ENCODE measurements at regions not wholly inside any gene's neighbourhood (a gene's known extent, or its start where the extent isn't known, plus 50 kb on each side); places are given as distances from the start of the nearest gene placed in this dataset.

DNA sequence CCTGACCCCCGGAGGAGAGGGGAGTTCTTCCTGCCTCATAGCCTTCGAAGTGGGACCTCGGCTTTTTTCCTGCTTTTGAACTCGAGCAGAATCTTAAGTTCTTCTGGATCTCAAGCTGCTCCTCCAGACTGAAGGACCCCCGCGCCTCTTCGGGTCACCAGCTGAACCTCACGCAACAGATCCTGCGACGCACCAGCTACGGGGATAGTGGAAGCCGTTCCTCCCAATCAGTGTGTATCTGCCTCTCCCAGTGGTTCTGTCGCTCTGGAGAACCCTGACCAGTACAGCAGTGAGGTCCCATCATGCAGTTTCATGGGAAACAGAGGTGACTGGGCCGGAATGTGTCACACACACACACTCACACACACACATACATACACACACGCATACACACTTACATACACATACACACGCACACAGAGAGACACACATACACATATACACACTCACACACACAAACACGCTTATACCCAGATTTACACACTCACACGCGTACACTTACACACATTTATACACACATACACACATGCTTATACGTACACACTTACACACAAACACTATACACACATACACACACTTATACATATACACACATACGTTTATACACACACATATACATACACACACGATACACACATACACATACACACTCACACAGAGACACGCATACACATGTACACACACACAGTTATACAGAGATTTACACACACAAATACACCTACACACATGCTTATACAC lies 170.0 kb downstream of the TTLL2 start:
- no peak for DNase-seq (ENCODE audit: low read depth)

DNA sequence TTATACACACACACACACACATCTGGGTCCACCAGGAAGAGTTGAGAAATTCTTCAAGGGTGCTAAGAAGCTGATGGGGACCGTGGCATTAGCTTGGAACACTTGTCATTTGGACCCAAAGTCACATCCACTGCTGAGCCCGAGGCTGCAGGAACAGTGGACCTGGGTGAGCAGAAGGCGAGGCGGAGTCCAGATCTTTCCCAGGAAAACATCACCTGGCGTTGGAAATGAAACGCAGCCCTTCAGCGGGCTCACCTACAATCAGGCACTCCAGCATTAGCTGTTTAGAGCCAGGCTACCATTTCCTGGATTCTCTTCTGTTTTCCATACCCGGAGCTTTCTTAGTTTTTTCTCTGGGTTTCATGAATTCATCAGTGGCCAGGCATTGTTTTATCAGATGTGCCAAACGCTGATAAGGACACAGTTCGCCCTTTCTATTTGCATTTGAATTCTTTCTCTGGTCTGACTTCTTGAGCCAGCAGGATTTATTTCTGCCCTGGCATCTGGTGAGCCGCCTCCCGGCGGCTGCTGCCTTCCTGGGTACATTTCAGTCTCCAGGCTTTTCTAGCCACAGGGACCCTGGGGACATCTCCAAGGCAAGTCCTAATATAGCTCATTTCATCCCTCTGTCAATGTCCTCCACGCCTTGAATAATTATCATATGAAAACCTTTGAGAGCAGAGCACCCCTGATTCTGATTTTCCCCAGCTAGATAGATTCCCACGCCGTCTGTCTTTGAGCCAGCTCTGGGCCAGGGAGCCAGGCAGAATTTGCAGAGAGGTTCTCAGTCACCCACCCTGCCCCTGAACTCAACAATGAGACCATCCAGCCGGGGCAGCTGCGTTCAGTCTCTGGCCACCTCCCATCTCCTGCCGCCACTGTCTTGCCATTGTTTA lies 170.9 kb downstream of the TTLL2 start:
- DNase-seq (ENCODE audit: low read depth) = no peak

DNA sequence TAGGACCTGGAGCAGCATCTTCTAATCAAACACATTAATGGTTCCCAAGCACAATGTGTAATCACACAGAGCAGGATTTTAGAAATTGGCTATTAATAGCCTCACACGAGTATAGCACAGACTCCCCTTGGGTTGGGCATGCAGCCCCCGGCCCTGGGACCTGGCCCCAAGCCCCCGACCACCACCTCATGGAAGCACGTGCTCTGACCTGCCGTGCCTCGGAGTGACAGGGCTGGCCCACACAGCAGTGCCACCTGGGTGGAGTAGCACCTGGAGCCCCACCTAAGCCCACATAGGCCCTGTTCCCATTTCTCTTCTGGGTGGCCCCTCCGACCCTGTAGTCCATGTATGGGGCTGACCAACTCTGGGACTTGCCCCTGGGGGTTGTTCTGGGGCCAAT lies 171.8 kb downstream of the TTLL2 start:
- DNase-seq (ENCODE audit: low read depth) = no peak

DNA sequence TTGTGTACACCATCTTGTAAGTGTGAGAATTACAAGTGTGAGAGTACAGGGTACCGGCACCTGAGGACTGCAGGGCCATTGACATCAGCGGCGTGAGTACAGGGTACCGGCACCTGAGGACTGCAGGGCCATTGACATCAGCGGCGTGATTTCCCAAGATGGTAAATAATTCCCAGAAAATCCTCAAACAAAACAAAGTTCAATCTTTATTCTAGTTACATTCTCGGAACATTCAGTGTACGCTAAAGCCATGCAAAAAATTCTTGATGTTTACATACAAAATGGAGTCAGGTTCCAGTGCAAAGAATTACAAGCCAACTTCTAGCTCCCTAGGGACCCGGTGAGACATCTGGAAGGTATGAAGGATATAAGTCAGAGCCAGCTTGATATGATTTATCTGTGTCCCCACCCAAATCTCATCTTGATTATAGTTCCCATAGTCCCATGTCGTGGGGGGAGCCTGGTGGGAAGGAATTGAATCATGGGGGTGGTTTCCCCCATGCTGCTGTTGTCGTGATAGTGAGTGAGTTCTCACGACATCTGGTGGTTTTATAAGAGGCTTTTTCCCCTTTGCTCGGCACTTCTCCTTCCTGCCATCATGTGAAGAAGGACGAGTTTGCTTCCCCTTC lies 172.7 kb downstream of the TTLL2 start:
- no peak for DNase-seq (ENCODE audit: low read depth)

DNA sequence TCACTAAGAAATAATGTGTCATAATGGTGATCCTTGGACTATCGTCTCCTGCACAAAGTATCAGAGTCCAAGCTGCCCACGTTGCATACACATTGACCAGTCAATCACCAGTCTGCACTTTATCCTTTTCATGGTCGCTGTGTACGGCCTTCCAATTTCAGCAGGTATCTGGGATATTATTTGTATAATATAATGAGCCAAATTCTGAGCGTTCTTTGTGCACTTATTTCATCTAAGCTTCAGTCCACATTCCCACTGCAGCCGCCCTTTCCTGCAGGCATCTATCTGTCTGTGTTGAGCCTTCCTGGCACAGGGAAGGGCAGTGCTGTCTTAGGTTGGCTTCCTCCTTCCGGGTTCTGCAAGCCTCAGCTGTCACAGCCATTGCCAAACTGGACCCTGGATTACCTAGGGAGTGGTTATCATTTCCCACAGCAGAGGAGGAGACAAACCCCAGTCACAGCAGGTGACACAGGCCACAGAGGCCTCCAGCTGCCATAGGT lies 174.3 kb downstream of the TTLL2 start:
- no peak for DNase-seq (ENCODE audit: low read depth)

DNA sequence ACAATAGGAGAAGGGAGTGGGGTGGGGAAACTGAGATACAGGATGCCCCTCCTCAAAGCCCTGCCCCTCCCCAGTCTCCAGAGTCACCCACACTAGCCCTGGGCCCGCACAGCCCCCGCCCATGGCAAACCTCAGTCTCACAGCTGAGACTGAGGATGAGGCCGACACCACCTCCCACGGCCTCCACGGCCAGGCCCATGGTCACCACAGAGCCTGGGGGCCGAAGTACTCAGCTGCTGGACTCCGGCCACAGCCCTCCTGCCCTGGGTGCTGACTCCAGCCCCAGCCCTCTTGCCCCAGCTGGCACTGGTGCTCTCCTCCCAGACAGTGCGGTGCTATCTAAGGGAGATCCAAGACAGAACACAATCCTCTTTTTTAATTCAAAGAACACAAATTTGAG lies 176.1 kb downstream of the TTLL2 start:
- no peak for DNase-seq (ENCODE audit: low read depth)

DNA sequence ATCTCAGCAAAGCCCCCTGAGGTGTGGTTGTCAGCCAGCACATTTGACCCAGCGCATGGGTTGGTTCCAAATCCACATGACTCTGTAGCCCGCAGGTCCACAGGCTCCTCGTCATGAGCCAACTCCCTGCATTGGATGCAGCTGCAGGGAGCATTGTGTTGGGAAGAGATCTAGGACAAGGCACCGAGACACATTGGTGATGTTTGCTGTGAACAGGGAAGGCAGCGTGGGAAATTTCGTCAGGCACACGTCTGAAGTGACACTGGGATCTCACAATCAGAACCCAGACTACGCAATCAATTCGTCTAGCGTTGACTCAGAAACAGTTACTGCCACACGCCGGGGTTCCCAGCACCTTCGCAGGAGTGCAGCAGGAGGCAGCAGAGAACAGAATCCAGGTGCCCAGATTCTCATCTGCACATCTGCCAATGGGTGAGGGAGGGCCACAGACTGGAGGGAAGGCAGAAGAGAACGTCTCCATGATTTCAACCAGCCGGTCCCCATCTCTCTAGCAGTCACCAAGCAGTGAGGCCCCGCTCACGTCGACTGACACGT lies 177.0 kb downstream of the TTLL2 start:
- no peak for DNase-seq (ENCODE audit: low read depth)

DNA sequence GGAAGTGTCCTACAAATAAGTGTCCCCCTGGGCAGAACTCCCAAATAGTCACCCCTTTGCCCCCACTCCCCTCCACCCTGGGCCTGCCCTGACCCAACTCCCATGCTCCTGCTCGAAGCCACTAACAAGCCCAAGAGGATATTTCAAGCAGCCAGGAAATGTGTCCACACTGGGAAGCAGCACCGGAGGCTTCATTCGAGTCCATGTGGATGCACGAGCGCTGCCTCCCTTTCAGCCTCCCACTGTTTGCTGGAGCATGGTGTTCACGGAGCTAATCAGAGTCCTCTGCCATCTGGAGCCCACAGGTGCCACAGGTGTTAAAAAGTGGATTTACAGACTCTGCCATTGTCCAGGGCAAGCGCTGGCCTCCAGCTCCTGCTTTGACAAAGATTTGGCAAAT lies 177.6 kb downstream of the TTLL2 start:
- DNase-seq (ENCODE audit: low read depth) = no peak

DNA sequence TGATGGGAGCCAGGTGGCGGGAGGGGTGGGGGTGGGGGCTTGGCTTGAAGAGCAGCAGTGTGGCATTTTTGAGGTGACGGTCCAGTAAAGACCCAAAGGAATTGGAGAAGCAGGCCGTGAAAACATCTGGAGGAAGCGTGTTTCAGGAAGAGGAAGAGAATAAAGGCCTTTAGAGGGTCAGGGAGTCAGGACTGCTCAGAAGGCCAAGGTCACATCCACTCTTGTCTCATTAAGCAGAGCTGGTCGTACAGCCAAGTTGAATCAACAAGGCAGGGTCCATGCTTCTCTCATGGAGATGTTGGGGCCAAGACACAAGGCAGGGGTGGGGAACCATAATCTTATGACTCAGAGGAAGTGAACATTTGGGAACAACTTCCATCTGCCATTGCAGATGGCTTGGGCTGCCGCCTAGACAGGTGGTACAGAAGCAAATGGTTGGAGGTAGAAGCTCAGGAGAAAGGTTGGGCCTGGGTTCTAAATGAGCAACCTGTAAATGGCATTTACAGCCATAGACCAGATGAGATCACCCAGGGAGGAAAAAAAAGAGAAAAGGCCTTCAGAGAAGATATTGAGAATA lies 179.6 kb downstream of the TTLL2 start:
- no peak for DNase-seq (ENCODE audit: low read depth)

DNA sequence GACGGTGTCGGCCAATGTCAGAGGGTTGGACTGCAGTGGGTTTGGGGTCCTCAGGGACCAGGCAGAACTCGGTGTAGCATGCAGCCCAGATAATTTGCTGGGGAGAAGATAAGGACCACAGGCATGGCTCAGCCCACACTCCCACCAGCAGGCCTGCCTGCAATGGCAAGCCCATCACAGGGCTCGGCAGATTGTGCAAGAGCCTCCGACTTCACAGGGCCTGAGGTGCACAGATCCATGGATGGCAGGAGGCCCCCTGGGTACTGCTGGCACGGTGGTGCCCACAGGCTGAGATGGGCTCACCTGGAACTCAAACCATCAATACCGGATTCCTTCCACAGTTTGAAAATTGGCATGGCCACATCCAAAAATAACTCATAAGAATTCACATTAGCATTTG lies 180.3 kb downstream of the TTLL2 start:
- no peak for DNase-seq (ENCODE audit: low read depth)

DNA sequence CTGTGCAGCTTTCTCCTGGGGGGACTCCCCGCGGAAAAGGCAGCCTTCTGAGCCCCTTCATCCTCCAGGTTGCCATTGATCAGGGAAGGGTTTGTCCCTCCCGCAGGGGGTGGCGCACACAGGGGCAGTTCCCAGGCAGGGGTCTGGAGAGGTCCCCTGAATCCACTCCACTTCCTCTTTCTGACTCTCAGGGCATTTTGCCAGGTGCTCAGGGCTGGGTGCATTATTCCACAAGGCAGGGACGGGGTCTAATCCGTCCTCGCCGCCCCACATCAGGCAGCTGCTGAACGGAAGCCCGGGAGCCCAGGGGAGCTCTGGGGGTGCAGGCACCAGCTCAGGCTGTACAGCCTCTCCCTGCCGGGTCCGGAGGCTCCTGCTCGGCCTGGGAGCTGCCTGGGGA lies 180.9 kb downstream of the TTLL2 start:
- DNase-seq (ENCODE audit: low read depth) = no peak

DNA sequence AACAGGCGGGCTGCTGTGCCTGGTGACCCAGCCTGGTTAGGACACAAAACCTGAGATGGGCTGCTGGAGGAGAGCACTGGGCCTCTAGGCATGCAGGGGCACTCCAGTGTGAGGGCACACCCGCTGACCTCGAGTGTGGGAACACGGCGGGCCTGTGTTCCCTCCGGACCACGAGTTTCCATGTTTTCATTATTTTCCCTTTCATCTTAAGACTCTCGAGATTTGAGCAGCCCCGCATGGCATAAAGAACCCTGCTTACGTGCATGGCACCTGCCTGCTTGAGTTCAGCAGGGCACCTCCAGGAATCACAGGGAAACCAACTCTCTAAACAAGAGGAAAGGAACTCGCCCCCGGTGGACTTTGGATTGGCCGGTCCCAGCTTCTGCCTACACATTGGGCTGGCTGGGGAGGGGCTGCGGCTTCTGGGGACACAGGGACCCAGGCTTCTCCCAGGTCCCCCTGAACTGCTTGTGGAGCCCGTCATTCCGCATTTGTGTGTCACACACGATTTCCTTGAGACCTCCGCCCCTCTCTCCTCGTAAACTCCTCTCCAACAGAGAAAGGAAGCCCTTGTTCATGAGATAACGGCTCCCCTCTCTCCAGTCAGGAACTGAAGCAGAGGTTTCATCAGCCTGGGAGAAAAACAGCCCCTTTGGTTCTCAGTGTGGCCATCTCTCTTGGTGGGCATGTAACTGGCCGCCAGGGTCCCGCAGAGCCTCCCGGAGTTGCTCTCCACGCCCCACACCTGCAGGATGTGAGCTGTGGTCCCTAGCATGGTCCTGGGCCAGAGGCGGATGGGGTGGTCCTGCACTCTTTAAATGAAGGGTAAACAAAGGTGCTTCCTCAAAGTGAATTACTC lies 181.8 kb downstream of the TTLL2 start:
- DNase-seq (ENCODE audit: low read depth) = no peak

DNA sequence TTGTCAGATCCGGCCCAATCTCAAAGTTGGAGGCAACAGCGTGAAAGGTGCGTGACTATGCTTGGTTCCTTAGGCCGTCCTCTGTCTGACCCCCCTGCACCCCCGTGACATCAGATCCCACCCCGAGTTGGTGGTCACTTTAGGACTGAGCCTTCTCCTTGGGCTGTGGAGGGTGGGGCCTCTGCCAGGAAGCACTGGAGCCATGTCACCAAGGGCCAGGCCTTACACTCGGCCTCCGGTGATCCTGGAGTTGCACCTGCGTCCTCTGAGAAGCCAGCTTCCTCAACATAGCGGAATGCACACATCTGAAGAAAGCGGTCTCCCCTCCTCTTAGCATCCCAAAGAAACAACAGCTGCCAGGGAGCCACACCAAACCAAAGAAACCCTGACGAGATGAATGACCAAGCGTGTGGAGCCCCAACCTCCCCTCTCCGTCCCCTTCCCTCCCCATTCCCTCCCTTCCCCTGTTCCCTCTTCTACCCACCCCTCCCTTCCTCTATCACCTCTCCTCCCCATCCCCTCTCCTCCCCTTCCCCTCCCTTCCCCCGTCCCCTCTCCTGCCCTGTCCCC lies 182.6 kb downstream of the TTLL2 start:
- no peak for DNase-seq (ENCODE audit: low read depth)

DNA sequence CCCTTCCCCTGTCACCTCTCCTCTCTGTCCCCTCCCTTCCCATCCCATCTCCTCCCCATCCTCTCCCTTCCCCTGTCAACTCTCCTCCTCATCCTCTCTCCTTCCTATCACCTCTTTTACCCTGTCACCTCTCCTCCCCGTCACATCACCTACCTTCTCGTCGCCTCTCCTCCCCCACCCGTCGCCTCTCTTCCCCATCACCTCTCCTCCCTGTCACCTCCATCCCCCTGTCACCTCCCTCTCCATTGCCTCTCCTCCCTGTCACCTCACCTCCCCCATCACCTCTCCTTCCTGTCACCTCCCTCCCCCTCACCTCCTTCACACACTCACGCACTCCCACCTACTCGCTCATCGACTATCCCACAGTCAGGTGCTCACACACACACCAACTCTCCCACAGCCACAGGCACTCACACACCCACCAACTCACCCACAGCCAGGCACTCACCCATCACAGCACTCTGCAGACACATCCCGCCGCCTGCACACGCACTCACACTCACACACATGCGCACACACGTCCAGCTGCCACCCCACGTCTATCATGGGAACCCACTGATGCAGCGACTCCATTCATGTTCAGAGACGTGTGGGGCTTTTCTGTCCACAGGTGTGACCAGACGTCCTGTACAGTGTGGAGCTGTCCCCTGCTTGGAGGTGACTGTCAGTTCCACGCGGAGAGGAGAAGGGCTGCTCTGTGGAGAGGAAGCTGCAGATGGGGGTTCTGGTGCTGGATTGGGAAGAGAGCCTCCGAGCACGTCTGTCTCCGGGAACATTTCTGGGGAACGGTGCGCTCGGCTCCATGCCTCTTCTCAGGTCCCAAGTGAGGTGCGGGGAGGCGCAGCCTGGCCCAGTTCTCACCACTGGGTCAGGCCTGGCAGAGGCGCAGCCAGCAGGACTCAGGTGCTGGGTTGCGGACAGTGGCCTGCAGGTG lies 184.3 kb downstream of the TTLL2 start:
- no peak for DNase-seq (ENCODE audit: low read depth)

DNA sequence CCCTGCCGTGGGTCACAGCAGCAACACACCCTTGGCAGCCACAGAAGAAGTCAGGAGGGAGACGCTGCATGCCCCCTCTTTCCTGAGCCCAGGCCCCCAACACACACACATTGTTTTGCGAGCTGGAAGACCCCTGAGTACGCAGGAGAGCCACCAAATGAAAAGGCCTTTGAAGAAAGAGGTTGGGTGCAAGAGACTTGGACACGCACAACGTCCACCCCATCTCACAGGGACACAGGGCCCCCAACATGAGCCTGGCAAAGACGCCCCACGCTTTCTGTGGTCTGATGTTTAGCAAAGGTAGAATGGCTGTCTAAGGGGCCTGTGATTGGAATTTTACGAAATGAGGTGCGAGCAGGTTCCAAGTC lies 185.0 kb downstream of the TTLL2 start:
- no peak for DNase-seq (ENCODE audit: low read depth)

DNA sequence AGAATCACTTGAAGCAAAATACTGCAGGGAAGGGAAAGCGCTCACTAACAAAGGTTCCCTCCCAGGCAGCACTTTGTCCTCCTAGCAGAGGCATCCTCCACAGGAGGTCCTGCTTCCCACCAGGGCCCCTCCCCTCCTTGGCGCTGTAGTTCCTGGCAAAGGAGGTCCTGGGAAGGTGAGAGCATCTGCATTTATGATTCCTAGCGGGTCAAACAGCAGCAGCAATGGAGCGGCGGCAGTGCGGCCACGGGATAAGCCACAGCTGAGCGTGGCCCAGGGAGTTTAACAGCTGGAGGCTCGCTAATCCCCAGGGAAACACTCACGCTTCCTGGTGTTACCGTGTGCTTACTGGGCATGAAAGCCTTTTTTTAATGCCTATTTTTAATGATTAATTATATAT lies 185.8 kb downstream of the TTLL2 start:
- DNase-seq (ENCODE audit: low read depth) = no peak

DNA sequence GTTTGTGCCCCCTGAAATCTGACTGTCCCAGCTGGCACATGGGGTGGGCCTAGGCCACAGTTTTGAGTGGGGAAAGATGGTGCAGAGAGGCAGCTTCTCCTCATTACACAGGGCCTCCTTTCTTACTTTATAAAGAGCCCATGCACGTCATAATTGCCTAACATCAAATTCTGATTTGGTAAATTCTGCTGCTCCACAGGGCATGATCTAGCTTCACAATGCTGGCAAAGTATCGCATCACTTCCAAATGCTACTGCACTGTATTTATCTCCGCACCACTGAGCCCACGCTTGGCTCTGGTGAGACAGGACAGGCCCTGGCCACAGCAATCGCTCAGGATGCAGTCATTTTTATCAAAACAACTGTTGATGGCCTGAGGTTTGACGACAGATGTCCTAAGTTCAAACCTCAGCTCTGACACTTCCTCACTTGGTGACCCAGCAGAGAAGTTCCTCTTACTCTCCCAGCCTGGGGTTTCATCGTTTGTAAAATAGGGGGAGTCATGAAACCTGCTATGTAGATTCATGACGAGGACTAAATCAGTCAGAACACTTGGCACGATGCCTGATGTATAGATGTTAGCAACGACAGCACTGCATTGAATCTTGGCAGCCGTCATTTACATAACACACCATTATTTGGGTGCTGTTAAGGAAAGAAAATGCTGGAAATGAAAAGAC lies 187.9 kb downstream of the TTLL2 start:
- DNase-seq (ENCODE audit: low read depth) = no peak

DNA sequence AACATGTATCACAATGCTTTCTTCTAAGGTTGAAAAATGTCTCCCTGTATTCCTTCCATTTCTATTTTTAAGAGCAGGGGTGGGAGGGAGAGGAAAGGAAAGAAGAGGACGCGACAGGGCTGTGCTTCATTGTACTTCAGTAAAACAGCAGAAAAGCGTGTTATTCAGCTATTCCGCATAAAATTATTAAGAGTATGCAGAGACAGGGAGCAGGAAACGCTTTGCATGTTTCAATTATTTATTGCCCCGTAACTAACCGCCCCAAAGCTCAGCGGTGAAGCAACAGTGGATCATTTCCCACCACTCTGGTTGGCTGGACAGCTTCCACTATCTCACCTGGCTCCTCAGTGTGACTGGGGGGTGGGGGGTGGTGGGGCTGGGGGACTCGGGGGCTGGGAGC lies 188.9 kb downstream of the TTLL2 start:
- no peak for DNase-seq (ENCODE audit: low read depth)

DNA sequence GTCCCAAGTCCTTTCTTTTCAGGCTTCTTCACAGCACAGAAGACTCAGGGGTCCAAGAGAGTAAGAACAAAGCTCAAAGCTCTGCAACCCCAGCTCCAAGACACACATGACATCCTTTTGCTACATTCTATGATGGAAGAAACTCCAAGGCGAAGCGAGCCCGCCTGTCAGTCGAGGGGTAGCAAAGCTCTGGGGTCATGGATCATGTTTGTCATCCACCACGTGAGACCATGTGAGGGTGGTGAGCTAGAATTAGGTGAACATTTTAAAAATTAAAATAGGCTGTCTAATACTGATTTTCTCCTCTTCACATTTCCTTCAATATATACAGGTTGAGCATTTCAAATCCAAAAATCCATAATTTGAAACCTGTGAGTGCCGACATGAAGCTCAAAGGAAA lies 189.6 kb downstream of the TTLL2 start:
- no peak for DNase-seq (ENCODE audit: low read depth)

All from fibroblast of the conjunctiva (primary cell).